Thoracic aorta (tissue), 2 donors: ENCODE measurements at regions not wholly inside any gene's neighbourhood (a gene's known extent, or its start where the extent isn't known, plus 50 kb on each side); places are given as distances from the start of the nearest gene placed in this dataset.

ENCODE experiments used
- ATAC-seq: fragments of 150-250 bp; one replicate; pipeline ENCODE4 v1.8.0; 2017; ENCODE audit warnings: low read depth; ENCODE audit not compliant: insufficient number of reproducible peaks, low FRiP score
- DNase-seq: peaks from one replicate; pipeline ENCODE4 v3.0.0-alpha.2; 2020; ENCODE audit warnings: low spot score
- H3K27ac ChIP-seq, 2 donors: fragments of 200-600 bp; sonication (generic); 1 replicate in 1 of 2; 2 replicates in 1 of 2; pipeline ENCODE4 v1.5.1; 2016; ENCODE audit warnings: mild to moderate bottlenecking in 2 of 2, moderate library complexity in 2 of 2
- H3K27me3 ChIP-seq: fragments of 200-600 bp; sonication (generic); replicated peaks from 2 replicates; pipeline ENCODE4 v1.6.0; 2016; ENCODE audit warnings: mild to moderate bottlenecking; ENCODE audit not compliant: insufficient read depth
- H3K36me3 ChIP-seq: fragments of 200-600 bp; sonication (generic); one replicate; pipeline ENCODE4 v1.5.1; 2016
- H3K4me1 ChIP-seq, 2 donors: fragments of 200-600 bp; sonication (generic); 1 replicate in 1 of 2; 2 replicates in 1 of 2; pipeline versions ENCODE4 v1.5.1 to v1.6.0; 2016; ENCODE audit warnings: low read depth in 2 of 2, mild to moderate bottlenecking in 1 of 2; ENCODE audit not compliant: control insufficient read depth in 1 of 2
- H3K4me3 ChIP-seq: fragments of 200-600 bp; sonication (generic); 2 replicates; pipeline ENCODE4 v1.5.1; 2016; ENCODE audit warnings: mild to moderate bottlenecking
- H3K9me3 ChIP-seq: fragments of 200-600 bp; sonication (generic); 2 replicates; pipeline ENCODE4 v1.5.1; 2016
- TF ChIP-seq, protein P1 (sequence below): fragments of 200-600 bp; sonication (generic); IDR thresholded peaks from one replicate; pipeline ENCODE4 v1.5.1; 2019; ENCODE audit warnings: antibody characterized with exemption

DNA sequence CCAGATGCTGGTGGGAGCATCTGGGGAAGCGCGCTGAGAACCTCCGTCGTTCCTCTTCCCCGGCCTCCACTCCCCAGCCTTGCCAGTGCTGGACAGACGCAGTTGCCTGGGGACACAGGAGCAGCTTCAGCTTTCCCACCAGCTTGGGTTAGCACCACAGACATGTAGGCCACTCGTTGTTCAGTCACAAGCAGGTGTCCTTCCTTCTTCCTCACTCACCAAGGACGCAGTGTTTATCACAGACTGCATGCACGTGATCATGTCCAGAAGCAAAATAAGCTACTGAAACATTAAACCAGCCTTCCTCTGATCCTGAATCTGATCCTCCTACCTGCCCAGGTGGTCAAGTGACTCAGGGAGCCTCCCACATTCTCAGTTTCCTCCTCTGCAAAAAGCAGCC, 232.9 kb downstream of the SYK start:
- Histone ChIP-seq H3K27me3 (no peaks in the 10 kb centered on the region), H3K36me3 (no peaks in the 10 kb centered on the region), H3K4me1 (peaks cover 12 to 20% of the 10 kb centered on the region in 2 donors), H3K27ac (no peak overlapping the region), H3K4me3 (no peak overlapping the region), H3K9me3 (no peaks in the 10 kb centered on the region)
- TF ChIP-seq, protein P1, sequence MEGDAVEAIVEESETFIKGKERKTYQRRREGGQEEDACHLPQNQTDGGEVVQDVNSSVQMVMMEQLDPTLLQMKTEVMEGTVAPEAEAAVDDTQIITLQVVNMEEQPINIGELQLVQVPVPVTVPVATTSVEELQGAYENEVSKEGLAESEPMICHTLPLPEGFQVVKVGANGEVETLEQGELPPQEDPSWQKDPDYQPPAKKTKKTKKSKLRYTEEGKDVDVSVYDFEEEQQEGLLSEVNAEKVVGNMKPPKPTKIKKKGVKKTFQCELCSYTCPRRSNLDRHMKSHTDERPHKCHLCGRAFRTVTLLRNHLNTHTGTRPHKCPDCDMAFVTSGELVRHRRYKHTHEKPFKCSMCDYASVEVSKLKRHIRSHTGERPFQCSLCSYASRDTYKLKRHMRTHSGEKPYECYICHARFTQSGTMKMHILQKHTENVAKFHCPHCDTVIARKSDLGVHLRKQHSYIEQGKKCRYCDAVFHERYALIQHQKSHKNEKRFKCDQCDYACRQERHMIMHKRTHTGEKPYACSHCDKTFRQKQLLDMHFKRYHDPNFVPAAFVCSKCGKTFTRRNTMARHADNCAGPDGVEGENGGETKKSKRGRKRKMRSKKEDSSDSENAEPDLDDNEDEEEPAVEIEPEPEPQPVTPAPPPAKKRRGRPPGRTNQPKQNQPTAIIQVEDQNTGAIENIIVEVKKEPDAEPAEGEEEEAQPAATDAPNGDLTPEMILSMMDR: no peak
- no peak for ATAC-seq
- DNase-seq: no peak

DNA sequence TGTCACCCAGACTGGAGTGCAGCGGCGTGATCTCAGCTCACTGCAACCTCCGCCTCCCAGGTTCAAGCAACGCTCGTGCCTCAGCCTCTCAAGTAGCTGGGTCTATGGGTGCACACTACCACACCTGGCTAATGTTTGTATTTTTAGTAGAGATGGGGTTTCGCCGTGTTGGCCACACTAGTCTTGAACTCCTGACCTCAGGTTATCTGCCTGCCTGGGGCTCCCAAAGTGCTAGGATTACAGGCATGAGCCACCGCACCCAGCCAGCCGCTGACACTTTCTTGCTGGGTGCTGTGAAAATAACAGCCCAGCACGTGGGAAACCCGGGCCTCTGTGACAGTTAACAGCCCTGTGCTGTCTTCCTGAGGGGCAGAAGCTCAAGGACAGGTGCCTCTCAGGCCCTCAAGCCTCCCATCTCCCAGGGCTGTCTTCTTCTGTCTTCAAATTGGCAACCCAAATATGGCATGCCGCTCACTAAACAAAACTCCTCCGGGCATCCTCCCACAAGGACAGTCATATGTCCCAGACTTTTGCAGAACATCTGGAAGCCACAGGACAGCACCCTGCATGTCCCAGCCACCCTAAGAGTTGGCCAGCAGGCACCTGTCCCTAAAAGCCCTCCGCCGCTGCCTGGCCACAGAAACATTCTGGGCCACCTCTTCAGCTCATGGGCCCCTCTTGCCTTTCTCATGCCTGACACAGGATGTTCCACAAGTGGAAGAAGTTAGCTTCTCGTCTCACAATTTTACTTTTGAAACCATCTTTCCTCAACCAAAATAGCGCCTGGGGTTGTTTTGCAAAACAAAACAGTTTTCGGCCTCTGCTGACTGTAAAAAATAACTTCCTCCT, 233.6 kb downstream of the SYK start:
- TF ChIP-seq, protein P1: no peak
- Histone ChIP-seq H3K36me3 (no peaks in the 10 kb centered on the region), H3K4me1 (peaks cover 12 to 20% of the 10 kb centered on the region in 2 donors), H3K9me3 (no peaks in the 10 kb centered on the region), H3K4me3 (no peak overlapping the region), H3K27me3 (no peaks in the 10 kb centered on the region), H3K27ac (no peak overlapping the region)
- DNase-seq: no peak
- no peak for ATAC-seq

DNA sequence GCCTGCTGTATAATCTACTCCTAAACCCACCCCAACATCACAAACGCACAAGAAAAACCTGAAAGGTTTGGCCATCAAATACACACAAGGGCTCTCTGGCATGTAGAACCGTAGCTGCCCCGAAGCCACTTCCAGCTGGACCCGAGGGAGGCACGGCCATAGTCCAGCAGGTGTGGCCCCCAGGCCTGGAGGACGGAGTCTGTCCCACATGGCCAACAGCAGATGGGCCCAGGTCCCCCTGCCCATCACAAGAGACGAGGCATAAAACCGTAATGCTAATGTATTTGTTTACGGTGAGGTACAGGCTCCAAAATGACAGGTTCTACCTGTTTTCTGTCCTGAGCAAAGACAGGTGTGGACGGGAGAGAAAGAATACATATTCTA, 234.2 kb downstream of the SYK start:
- DNase-seq: no peak
- Histone ChIP-seq H3K36me3 (no peaks in the 10 kb centered on the region), H3K4me1 (peaks cover 12 to 20% of the 10 kb centered on the region in 2 donors), H3K27me3 (no peaks in the 10 kb centered on the region), H3K4me3 (no peak overlapping the region), H3K27ac (no peak overlapping the region), H3K9me3 (no peaks in the 10 kb centered on the region)
- ATAC-seq: no peak
- TF ChIP-seq, protein P1: no peak

DNA sequence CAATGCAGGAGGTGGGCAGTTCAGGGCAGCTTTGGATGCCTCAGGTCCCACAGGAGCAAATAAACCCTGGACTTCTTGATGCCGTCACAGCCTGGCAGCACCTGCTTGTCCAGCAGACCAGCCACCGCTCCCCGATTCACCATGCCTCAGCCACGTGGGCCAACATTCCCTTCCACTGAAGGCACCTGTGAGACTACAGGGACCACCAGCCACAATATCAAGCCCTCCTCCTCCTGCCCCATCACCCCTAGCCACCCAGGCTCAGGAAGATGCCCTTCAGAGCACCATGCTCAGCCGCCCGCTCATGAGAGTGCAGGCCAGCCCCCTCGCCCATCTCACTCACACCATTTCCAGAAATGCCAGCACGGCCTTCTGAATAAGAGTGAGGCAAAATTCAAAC, 234.7 kb downstream of the SYK start:
- no peaks in the 10 kb centered on the region for H3K27me3 ChIP-seq
- H3K36me3 ChIP-seq: no peaks in the 10 kb centered on the region
- peaks cover 12 to 20% of the 10 kb centered on the region in 2 donors for H3K4me1 ChIP-seq
- ATAC-seq (no peak), DNase-seq (no peak)
- TF ChIP-seq, protein P1: no peak
- no peaks in the 10 kb centered on the region for H3K9me3 ChIP-seq
- no peak overlapping the region for H3K27ac ChIP-seq
- no peak overlapping the region for H3K4me3 ChIP-seq

DNA sequence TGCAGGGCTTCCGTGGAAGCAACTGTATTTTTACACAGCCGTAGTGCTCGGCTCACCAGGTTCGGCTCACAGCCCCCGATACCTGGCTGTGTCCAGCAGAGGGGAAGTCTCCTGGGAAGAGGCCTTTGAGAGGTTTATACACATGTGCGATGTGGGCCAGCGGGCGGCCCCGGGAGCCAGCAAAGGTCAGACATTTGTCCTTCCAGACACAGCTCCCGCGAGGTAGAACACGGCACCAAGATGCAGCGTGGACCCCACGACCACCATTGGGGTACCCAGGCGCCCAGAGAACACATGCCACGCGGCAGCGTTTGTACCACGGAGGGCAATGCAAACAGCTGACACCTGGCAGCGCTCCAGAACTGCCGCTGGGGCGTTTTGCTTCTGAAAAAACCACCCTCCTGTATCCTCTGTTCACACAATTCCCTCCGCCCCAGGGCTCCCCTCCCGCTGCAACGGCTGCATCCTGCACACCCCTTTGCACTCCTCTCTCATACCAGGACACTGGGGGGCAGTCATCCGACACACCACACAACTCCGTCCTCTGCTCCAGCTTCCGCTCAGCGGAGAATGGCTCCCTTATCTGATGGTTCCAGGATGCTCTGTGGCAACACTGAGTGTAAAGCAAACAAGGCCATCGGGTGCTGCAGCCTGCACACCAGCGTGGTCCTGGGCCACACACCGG, 235.3 kb downstream of the SYK start:
- DNase-seq (peak; percentile 41), ATAC-seq (peak; percentile 80)
- H3K27me3 ChIP-seq: no peaks in the 10 kb centered on the region
- H3K36me3 ChIP-seq: no peaks in the 10 kb centered on the region
- H3K4me3 ChIP-seq: peak overlapping the region; percentile 54
- no peaks in the 10 kb centered on the region for H3K9me3 ChIP-seq
- H3K27ac ChIP-seq: peak overlapping the region in 1 of 2 donors; percentile 62
- TF ChIP-seq, protein P1: peak; percentile 56
- H3K4me1 ChIP-seq: peaks cover 12 to 20% of the 10 kb centered on the region in 2 donors
